Ovary (tissue), 3 donors: ENCODE measurements at regions not wholly inside any gene's neighbourhood (a gene's known extent, or its start where the extent isn't known, plus 50 kb on each side); places are given as distances from the start of the nearest gene placed in this dataset.

Experiments used
- EP300 ChIP-seq: sonication (generic); formaldehyde crosslinking; IDR thresholded peaks from one replicate; pipeline ENCODE4 v1.6.1; 2017; ENCODE audit warnings: antibody characterized with exemption
- POLR2A ChIP-seq: fragments of 450-650 bp; IDR thresholded peaks from one replicate; pipeline ENCODE4 v1.6.1; 2017; ENCODE audit warnings: antibody characterized with exemption, mild to moderate bottlenecking, moderate library complexity
- TF ChIP-seq, protein P1 (sequence below), 3 donors: fragments of 450-650 bp in 2 of 3; fragments of 200-600 bp in 1 of 3; IDR thresholded peaks; one replicate each; pipeline versions ENCODE4 v1.5.1 to v1.8.0; 2016 to 2022; ENCODE audit warnings: antibody characterized with exemption in 3 of 3, mild to moderate bottlenecking in 1 of 3
- donor health status: DM: no; HTN: no; CAD: no.

- TF ChIP-seq, protein P1, sequence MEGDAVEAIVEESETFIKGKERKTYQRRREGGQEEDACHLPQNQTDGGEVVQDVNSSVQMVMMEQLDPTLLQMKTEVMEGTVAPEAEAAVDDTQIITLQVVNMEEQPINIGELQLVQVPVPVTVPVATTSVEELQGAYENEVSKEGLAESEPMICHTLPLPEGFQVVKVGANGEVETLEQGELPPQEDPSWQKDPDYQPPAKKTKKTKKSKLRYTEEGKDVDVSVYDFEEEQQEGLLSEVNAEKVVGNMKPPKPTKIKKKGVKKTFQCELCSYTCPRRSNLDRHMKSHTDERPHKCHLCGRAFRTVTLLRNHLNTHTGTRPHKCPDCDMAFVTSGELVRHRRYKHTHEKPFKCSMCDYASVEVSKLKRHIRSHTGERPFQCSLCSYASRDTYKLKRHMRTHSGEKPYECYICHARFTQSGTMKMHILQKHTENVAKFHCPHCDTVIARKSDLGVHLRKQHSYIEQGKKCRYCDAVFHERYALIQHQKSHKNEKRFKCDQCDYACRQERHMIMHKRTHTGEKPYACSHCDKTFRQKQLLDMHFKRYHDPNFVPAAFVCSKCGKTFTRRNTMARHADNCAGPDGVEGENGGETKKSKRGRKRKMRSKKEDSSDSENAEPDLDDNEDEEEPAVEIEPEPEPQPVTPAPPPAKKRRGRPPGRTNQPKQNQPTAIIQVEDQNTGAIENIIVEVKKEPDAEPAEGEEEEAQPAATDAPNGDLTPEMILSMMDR (IDR thresholded peaks at IDR 0.05), result no peak
- TF ChIP-seq POLR2A (no peak), EP300 (no peak)
Observed at GRCh38 chr4:41362621-41363383, 106.1 kb downstream of the UCHL1 start.
